Hepatocyte (in vitro differentiated cells): ENCODE measurements at regions not wholly inside any gene's neighbourhood (a gene's known extent, or its start where the extent isn't known, plus 50 kb on each side); places are given as distances from the start of the nearest gene placed in this dataset.

Experiments
- DNase-seq: peaks from one replicate; pipeline ENCODE4 v3.0.0-alpha.2; 2016; ENCODE audit warnings: low spot score
- H2AFZ ChIP-seq: fragments of 200-600 bp; sonication (generic); 2 replicates; pipeline ENCODE4 v1.6.0; 2016; ENCODE audit warnings: antibody characterized with exemption, mild to moderate bottlenecking
- H3K27ac ChIP-seq: fragments of 200-600 bp; sonication (generic); 2 replicates; pipeline ENCODE4 v1.5.1; 2016; ENCODE audit warnings: mild to moderate bottlenecking
- H3K27me3 ChIP-seq: fragments of 200-600 bp; sonication (generic); 2 replicates; pipeline ENCODE4 v1.6.1; 2016
- H3K36me3 ChIP-seq: fragments of 200-600 bp; sonication (generic); replicated peaks from 2 replicates; pipeline ENCODE4 v1.5.1; 2016; ENCODE audit warnings: low read depth; ENCODE audit not compliant: insufficient read depth
- H3K4me1 ChIP-seq: fragments of 200-600 bp; sonication (generic); 2 replicates; pipeline ENCODE4 v1.5.1; 2016; ENCODE audit warnings: mild to moderate bottlenecking, moderate library complexity; ENCODE audit not compliant: insufficient read depth
- H3K4me2 ChIP-seq: fragments of 200-600 bp; sonication (generic); 2 replicates; pipeline ENCODE4 v1.6.0; 2016
- H3K4me3 ChIP-seq: fragments of 200-600 bp; sonication (generic); 2 replicates; pipeline ENCODE4 v1.5.1; 2016; ENCODE audit warnings: mild to moderate bottlenecking
- H3K79me2 ChIP-seq: fragments of 200-600 bp; sonication (generic); 2 replicates; pipeline ENCODE4 v1.6.0; 2017; ENCODE audit warnings: mild to moderate bottlenecking
- H3K9me2 ChIP-seq: fragments of 200-600 bp; sonication (generic); replicated peaks from 2 replicates; pipeline ENCODE4 v1.6.0; 2017; ENCODE audit warnings: mild to moderate bottlenecking; ENCODE audit not compliant: insufficient read depth
- H3K9me3 ChIP-seq: fragments of 200-600 bp; sonication (generic); 2 replicates; pipeline ENCODE4 v1.5.1; 2016; ENCODE audit warnings: low read depth, mild to moderate bottlenecking
- H4K20me1 ChIP-seq: fragments of 200-600 bp; sonication (generic); 2 replicates; pipeline ENCODE4 v1.6.0; 2016; ENCODE audit warnings: mild to moderate bottlenecking; ENCODE audit not compliant: insufficient read depth, poor library complexity, severe bottlenecking
- EZH2 ChIP-seq: fragments of 200-600 bp; sonication (generic); IDR thresholded peaks from 2 replicates; pipeline ENCODE4 v1.6.1; 2016; ENCODE audit warnings: antibody characterized with exemption, mild to moderate bottlenecking, borderline replicate concordance
- EZH2phosphoT487 ChIP-seq: fragments of 200-600 bp; sonication (generic); IDR thresholded peaks from one replicate; pipeline ENCODE4 v1.6.1; 2018; ENCODE audit warnings: antibody characterized with exemption, mild to moderate bottlenecking, low read depth, moderate library complexity; ENCODE audit not compliant: unreplicated experiment, severe bottlenecking
- WGBS: methylation state at CpG from one replicate; pipeline ENCODE4 v1.1.6; 2016; ENCODE audit warnings: low lambda C conversion rate; ENCODE audit errors: missing lambda C conversion rate; 5-methylcytosine and 5-hydroxymethylcytosine counted together
- TF ChIP-seq, protein P1 (sequence below): fragments of 200-600 bp; sonication (generic); IDR thresholded peaks from 2 replicates; pipeline ENCODE4 v1.5.1; 2016; ENCODE audit warnings: antibody characterized with exemption, mild to moderate bottlenecking; ENCODE audit not compliant: poor library complexity

DNA sequence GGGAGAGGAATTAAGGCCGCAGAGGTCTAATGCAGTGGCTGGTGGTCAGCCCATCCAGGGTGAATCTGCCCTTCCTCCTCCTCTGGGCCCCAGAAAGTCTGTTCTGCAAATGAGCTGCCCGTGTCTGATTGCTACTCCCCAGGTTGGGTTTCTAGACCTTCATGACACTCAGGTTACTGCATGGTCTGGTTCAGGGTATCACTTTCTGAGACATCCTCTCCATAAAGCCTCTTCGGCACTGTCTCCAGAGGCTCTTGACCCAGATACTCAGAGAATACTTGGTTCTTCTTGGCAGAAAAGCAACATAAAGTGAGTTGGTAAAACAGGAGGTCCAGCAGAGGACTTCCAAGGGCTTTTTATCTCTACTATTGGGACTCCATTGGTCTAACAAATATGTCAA lies 62.5 kb upstream of the GDNF start:
- Histone ChIP-seq H3K27ac (no peak overlapping the region), H2AFZ (no peak overlapping the region), H3K27me3 (no peaks in the 10 kb centered on the region), H3K9me2 (no peaks in the 10 kb centered on the region), H3K36me3 (no peaks in the 10 kb centered on the region), H4K20me1 (no peaks in the 10 kb centered on the region), H3K79me2 (no peaks in the 10 kb centered on the region), H3K4me1 (no peaks in the 10 kb centered on the region), H3K4me3 (no peak overlapping the region), H3K9me3 (no peaks in the 10 kb centered on the region), H3K4me2 (no peak overlapping the region)
- 99% methylated on average over 3 of the region's 3 CpGs for WGBS
- no peak for TF ChIP-seq EZH2
- no peak for DNase-seq

DNA sequence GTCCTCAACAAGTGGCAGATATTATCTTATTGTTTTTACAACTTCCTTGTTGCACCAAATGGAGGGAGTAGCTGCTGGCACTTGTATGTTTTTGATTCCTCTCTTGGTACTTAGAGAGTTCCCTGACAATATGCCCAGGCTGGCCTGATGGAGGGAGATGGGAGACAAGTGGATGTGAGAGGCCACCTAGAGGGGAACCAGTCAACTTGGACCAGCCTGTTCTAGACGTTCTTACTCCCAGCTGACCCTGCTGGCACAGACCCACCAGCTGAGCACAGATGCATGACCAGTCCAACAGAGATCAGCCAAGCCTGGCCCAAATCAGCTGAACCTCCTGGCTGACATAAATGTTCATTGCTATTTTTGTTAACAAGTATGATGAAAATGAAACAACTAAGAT lies 60.9 kb upstream of the GDNF start:
- Histone ChIP-seq H3K27me3 (no peaks in the 10 kb centered on the region), H3K79me2 (no peaks in the 10 kb centered on the region), H4K20me1 (no peaks in the 10 kb centered on the region), H3K4me3 (no peak overlapping the region), H2AFZ (no peak overlapping the region), H3K36me3 (no peaks in the 10 kb centered on the region), H3K4me2 (no peak overlapping the region), H3K27ac (no peak overlapping the region), H3K9me2 (no peaks in the 10 kb centered on the region), H3K9me3 (no peaks in the 10 kb centered on the region), H3K4me1 (no peaks in the 10 kb centered on the region)
- TF ChIP-seq EZH2: no peak
- no peak for TF ChIP-seq EZH2phosphoT487
- TF ChIP-seq, protein P1, sequence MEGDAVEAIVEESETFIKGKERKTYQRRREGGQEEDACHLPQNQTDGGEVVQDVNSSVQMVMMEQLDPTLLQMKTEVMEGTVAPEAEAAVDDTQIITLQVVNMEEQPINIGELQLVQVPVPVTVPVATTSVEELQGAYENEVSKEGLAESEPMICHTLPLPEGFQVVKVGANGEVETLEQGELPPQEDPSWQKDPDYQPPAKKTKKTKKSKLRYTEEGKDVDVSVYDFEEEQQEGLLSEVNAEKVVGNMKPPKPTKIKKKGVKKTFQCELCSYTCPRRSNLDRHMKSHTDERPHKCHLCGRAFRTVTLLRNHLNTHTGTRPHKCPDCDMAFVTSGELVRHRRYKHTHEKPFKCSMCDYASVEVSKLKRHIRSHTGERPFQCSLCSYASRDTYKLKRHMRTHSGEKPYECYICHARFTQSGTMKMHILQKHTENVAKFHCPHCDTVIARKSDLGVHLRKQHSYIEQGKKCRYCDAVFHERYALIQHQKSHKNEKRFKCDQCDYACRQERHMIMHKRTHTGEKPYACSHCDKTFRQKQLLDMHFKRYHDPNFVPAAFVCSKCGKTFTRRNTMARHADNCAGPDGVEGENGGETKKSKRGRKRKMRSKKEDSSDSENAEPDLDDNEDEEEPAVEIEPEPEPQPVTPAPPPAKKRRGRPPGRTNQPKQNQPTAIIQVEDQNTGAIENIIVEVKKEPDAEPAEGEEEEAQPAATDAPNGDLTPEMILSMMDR: no peak
- DNase-seq: peak; percentile 12
- WGBS: 8% methylated on average over 1 of the region's 1 CpG

DNA sequence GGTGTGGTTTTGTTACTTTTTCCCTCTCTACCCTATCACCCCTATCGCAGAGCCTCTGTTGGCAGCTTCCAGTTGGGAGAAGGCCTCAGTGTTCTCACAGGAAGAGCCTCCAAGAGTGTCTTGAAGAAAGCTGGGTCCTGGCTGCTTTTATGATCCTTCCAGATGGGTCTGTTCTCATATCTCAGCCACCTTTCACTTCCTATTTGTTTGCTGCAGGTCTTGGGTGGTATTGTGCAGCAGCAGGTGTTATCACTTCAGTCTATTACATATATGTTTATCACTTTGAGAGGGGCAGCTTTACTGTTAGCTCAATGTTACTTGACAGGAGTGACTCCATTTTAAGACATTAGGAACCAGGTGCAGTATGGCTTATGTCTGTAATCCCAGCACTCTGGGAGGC lies 59.2 kb upstream of the GDNF start:
- Histone ChIP-seq H3K4me3 (no peak overlapping the region), H3K9me3 (no peaks in the 10 kb centered on the region), H4K20me1 (no peaks in the 10 kb centered on the region), H3K27ac (no peak overlapping the region), H3K36me3 (no peaks in the 10 kb centered on the region), H3K27me3 (no peaks in the 10 kb centered on the region), H3K9me2 (no peaks in the 10 kb centered on the region), H3K79me2 (no peaks in the 10 kb centered on the region), H3K4me1 (no peaks in the 10 kb centered on the region), H3K4me2 (no peak overlapping the region), H2AFZ (no peak overlapping the region)
- no peak for TF ChIP-seq EZH2phosphoT487
- TF ChIP-seq, protein P1: no peak
- WGBS: 91% methylated on average over 1 of the region's 1 CpG
- DNase-seq: no peak

DNA sequence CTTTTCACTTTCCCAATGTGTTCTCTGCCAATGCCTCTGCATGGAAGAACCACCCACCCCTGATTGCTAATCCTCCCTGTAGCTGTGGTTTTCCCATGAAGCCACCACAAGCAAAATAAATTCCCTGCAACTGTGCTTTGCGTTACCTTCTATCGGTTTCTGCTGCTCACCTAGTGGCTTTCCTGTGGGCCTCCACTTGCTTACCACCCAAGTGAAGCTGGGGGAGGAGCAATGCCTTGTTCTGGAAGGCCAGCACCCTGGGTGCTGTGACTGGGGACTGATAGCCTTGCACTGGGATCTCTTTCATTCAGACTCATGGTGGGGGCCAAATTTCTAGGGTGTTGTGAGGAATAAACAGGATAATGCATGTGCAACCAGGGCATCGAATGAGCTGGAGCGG lies 56.3 kb upstream of the GDNF start:
- DNase-seq: no peak
- no peak overlapping the region for H2AFZ ChIP-seq
- no peaks in the 10 kb centered on the region for H3K79me2 ChIP-seq
- H4K20me1 ChIP-seq: no peaks in the 10 kb centered on the region
- whole genome bisulfite sequencing: 73% methylated on average over 4 of the region's 4 CpGs
- no peaks in the 10 kb centered on the region for H3K27me3 ChIP-seq
- H3K4me3 ChIP-seq: no peak overlapping the region
- peaks cover 6% of the 10 kb centered on the region for H3K4me1 ChIP-seq
- no peaks in the 10 kb centered on the region for H3K9me2 ChIP-seq
- no peak overlapping the region for H3K4me2 ChIP-seq
- TF ChIP-seq, protein P1: no peak
- TF ChIP-seq EZH2 (no peak), EZH2phosphoT487 (no peak)
- H3K27ac ChIP-seq: no peak overlapping the region
- H3K9me3 ChIP-seq: no peaks in the 10 kb centered on the region
- H3K36me3 ChIP-seq: no peaks in the 10 kb centered on the region
